EL (cell line): ENCODE measurements at regions not wholly inside any gene's neighbourhood (a gene's known extent, or its start where the extent isn't known, plus 50 kb on each side); places are given as distances from the start of the nearest gene placed in this dataset.
"Not testable (repeated sequence)": the region's sequence is repeated elsewhere in the genome, so short reads cannot be mapped to it uniquely, and the experiment has no call there.

Experiments used
- DNase-seq: peaks from one replicate; pipeline ENCODE4 v3.0.0-alpha.2; 2016

DNA sequence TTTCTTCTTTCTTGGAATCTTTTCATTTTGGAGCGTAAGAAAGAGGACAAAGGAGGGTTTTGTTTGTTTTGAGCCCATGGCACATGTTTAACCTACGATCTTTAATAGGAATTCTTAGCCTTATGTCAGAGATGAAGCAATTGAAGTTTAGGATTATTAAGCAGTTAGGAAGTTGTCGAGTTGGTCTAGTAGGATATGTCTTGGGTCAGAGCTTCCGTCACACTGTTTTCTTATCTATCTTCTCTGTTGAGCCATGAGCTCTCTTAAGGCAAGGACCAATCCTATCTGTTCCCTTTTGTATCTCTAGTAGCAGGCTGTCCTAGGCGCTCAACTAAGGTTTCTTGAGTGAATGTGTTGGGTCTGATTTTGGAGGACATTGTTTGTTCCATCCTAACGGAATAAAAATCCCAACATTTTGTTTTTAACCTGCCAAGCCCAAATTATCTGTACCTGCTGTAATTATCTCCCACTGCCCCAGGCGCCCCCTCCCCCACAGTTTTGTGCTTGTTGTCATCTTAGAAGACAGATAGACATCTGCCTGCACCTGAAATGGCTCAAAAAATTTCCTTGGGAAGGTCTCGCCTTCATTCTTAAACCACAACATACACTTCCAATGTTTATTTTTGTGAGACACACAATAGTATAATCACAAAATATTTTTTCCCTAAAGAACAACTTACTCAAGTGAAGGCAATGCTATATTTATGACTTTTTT is 95.3 kb upstream of the GADD45A start:
- DNase-seq = no peak

DNA sequence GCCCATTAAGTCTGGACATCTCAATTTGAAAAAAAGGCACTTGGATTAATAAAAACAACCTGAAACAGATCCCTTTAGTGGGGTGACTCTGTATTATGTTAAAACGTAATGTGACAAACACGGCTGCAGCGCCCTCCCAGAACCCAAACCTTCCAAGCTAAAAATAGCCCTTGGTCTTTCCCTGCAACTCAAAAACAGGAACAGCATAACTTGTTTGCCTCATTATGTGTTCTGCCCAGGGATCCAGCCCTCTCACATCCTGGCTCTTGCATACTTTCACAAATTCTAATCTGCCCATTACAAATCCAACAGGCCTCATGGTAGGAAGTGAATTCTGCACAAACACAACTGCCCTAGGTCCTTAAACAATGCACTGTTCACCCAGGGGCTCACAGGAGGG is 94.7 kb upstream of the GADD45A start:
- no peak for DNase-seq

DNA sequence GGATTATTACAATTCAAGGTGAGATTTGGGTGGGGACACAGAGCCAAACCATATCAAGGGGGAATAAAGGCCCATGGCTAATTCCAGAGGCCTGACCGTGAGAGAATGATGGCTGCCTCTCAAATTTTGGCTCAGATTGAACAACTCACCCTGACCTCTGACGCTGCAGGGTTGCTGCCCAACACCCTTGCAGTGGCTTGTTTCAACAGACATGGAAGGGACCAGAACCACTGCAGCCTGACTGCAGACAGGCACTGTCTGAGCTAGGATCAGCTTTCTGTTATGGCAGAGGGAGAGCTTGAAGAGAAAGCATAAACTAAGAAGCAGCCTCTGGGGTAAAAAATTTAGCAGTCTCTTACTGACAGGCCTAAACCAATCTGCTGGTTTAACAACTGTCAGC is 90.2 kb upstream of the GADD45A start:
- DNase-seq = no peak

DNA sequence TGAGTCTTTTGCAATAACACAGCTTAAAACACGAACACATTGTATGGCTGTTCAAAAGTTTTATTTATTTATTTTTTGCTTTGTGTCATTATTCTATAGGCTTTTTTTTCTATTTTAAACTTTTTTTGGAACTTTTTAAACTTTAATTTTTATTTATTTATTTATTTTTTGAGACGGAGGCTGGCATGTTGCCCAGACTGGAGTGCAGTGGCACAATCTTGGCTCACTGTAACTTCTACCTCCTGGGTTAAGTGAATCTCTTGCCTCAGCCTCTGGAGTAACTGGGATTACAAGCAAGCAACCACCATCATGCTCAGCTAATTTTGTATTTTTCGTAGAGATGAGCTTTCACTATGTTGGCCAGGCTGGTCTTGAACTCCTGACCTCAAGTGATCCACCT is 88.3 kb upstream of the GADD45A start:
- no peak for DNase-seq

DNA sequence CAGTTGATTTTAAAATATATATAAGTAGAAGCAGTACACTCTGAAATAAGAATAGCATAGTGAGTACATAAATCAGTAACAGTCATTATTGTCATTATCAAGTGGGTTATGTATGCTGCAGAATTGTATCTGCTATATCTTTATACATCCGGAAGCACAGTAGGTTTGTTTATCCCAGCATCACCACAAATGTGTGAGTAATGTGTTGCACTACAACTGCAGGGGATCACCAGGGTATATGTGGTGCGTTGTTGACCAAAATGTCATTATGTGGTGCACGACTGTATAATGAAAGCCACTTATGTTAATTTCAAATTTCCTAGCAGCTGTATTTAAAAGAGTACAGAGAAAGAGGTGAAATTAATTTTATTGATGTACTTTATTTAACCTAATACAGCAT is 87.7 kb upstream of the GADD45A start:
- DNase-seq = no peak

DNA sequence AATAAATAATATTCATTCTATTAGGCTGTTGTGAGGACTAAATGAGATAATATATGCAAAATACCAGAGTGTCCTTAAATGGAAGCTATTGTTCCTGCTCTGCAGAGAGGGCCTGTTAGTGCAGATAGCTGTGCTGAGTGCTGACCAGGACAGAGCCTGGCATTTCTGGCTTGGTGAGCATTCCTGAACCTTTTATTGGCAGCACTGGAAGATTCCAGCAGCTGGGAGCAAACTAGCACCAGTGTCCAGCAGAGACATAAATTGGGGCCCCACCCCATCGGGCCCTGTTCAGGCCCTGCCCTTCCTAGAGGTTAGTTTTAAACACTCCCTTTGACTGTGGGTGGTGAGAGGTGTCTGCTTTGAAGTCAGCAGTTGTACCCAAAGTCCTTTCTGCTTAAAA is 85.9 kb upstream of the GADD45A start:
- DNase-seq = no peak

DNA sequence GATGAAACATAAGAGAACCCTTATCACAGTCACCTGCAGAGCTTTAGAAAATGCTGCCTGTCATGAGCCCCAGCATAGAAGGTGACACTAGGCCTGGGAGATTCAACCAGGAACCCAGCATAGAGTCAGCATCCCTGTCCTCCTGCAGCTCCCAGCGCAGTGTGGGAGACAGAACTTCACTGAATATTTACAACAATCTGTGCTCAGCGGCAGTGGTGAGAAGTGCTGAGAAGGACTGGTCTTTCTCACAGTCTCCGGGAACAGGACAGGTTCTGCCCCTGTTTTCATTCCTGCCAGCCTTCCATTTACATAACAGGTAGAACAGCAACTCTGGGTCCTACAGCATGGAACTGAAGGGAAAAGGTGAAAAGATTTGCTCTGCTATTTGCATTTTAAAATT is 83.5 kb upstream of the GADD45A start:
- DNase-seq = no peak

DNA sequence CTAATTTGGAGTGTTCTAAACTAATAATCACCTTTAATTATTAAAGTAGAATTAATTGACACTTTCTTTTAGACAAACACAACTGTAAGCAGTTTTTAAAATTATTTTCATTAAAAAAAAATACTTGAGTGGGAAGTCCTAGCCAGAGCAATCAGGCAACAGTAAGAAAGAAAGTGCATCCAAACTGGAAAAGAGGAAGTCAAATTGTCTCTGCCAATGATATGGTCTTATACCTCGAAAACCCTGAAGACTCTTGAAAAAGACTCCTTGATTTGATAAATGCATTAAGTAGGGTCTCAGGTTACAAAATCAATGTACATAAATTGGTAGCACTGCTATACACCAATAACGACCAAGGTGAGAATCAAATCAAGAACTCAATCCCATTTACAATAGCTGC is 83.0 kb upstream of the GADD45A start:
- DNase-seq = no peak

DNA sequence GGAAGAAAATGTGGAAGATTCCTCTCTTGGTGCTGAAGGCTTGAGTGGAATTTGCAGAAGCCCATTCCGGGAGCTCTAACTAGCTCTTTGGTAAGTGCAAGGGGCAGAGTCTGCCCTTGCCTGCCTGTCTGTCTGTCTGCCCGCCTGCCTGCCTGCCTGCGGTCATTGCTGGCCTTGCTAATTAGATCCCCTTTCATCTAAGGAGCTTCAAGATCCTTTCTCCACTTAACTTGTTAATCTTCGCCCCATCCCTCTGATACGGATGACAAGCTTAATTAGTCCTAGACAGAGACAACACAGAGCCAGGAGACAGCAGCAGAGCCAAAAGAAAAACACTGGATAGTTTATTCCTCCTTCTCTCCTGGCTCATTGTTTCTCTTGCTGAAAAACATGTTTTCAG is 80.2 kb upstream of the GADD45A start:
- no peak for DNase-seq

DNA sequence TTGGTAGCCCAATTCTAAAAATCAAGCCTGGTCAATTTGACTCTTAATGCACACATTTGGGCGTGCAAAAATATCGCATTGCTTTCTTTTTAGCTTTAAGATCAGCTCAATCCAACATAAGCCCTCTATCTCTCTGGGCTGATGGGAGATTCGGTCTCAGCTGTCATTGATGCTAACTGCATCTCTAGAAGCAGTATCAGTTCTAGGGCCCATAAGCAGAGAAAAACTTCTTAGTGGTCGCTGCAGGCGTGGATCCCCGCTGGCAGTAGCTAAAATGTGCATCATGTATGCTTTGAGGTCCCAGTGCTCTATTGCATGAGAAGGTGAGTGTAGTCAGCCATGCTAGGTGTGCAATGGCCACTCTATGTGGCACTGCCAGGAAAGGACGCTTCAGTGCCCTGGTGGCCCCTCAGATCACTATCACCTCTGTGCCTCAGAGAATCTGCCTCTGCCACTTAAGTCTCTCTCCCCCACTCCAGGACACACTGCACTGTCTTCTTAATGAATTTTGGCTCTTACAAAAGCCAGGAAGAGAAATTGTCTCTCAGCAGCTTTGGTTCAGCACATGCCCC is 79.7 kb upstream of the GADD45A start:
- DNase-seq = no peak

DNA sequence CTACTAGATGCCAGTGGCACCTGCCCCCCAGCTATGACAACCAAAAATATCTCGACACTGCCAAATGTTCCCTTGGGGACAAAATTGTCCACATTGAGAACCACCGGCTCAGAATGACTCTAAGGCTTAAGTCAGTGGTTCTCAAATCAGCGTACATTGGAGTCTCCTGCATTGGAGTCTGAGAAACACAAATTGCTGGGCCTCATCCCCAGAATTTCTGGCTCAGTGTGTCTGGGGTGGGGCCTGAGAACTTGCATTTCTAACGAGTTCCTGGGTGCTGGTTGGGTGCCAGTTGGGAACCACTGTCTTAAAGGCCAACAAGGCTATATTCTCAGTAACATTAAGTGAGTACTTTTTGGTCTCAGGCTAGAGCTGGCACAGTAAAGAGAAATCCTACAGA is 77.7 kb upstream of the GADD45A start:
- DNase-seq = no peak

DNA sequence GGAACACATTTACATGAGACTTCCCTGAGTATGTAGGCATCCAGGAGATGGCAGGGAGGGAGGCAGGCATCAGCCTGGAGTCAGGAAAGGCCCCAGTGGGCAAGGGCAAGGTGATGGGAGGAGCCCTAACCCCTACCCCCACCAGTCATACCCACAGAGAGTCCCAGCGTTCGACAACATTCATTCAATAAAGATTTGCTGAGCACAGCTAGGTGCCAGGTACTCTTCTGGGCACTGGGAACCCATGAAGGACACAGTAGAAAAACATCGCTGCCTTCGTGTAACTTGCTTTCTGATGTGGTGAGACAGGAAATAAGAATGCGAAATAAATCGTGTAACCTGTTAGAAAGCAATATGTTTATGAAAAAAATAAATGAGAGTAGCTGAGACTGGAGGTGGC is 77.3 kb upstream of the GADD45A start:
- DNase-seq = no peak

DNA sequence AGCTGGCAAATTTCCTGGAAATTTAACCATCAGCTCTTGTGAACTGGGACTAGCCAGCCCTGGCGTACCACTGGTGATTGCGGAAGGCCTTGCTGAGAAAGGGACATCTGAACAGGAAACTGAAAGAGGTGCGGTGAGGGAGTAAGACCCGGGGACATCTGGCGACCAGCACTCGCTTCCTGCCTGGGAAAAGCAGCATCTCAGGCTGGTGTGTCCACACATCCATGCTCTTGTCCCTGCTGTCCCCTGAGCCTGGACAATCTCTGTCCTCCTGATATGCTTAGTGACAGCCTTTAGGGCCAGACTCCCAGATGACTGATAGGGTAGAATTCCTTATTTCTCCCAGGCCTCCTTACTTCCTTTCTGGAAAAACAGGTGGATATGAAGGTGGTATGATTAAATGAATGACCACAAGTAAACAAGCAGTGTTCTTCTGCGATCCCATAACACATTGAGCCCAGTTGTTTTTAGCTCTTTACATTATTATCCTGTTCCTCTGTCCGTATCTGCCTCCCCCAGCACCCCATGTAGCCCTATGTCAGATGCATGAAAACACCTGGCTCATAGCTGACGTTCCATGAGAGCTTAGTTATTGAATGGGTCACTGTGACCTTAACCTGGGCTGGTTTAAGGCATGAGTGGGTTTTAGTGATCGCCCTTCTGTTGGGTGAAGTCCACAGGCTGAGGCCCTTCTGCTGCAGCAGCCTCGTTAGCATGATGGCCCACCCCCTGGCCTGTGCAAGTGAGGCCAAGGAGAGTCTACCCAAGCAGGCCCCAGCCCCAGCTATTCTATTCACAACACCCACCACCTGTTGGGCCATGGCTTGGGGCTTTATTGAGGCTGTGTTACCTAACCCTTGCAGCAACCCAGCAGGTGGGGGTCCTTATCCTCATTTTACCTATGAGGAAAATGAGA is 76.1 kb upstream of the GADD45A start:
- DNase-seq = no peak

DNA sequence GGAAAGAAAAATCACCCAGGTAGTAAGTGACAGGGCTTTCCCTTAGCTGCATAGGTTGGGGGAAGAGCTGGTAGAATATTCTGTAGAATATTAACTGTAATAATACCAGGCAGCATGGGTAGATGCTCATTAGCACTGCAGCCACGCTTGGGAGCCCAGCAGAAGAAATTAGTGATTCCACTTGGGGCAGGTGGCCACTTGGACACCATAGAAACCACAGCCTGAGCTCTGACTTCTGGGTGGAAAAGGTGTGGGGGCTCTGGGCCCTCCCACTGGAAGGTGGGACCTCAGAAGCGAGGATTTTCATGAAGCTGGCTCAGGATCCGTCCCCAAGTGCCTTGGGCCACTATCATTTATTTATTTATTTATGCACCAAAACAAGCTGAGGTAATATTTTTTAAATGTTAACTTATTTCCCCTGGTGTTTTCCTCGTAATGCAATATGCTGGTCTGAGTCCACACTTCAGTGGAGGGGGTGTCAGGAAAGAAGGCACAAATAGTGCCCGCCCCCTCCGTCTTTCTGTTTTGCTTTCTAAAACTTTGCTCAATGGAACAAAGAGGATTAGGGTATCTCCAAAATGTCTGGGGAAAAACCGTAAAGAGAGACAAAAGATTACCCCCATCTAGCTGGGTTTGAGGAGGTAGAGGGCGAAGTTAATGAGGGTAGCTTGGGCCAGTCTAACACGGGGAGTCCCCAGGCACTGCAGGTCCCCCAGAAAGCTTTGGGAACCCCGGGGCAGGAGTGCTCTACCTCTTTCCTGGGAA is 75.2 kb upstream of the GADD45A start:
- DNase-seq = no peak

DNA sequence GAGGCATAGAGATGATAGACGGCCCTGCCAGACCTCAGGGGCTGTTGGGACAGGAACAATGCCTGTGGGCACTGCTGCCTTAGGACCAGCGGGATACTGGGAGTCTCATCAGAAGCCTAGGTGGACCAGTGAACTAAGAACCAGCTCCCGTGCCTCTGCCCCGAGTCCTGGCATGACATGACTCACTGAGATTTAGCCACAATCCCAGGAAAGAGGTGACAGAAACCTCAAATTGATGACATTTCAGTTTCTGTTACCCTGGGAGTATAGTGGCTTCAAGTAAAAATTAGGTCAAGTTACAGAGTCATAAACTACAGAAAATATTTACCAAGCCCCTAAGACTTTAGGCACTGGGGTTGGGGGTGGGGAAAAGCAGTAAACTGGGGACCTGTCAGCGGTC is 74.6 kb upstream of the GADD45A start:
- DNase-seq = no peak

DNA sequence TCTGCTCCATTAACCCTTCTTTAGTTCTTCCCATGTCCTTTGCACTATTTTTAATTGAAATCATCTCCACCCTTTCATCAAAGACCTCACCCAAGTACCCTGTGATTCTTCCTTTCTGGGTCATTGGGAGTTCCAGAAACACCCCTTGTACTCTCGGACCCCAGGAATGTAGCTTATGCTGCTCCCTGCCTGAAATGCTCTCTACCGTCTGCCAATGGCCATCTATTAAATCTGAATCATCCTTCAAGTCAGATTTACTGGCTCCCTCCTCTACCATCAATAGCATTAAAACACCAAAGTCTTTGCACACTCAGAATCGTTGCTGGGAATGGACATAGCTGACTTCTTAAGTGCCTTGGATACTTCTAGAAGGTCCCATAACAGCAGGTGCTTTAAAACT is 73.2 kb upstream of the GADD45A start:
- DNase-seq = peak; percentile 36

DNA sequence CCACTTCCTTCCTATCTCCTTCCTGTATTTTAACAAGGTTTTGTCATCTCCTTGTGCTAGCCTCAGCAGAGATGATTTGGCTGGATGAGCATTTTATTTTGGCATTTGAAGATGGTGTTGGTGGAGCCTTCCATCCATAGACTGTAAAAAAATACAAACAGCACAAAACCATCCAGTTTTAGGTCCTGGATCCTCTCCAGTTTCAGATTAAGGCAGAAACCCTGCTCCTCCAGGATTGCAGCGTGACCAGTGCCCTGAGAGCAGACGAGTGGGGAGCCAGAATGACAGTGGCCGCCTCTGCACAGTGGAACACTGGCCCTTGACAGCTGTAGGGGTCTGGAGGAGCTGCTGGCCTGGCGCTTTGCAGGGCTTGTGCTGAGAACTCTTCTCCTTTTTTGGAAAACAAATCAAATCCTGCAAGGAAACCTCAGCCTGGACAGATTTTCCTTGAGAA is 72.2 kb upstream of the GADD45A start:
- no peak for DNase-seq

DNA sequence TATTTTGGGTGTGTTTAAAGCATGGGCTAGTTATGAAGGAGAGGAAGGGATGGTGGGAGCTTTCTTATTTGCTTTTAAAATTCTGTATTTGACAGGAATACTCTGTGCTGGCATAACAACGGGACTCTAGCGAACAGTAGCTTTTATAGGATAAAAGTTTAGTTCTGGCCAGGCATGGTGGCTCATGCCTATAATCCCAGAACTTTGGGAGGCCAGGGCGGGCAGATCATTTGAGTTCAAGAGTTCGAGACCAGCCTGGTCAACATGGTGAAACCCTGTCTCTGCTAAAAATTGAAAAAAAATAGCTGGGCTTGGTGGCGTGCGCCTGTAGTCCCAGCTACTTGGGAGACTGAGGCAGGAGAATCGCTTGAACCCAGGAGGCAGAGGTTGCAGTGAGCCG is 71.5 kb upstream of the GADD45A start:
- DNase-seq = not testable (repeated sequence)

DNA sequence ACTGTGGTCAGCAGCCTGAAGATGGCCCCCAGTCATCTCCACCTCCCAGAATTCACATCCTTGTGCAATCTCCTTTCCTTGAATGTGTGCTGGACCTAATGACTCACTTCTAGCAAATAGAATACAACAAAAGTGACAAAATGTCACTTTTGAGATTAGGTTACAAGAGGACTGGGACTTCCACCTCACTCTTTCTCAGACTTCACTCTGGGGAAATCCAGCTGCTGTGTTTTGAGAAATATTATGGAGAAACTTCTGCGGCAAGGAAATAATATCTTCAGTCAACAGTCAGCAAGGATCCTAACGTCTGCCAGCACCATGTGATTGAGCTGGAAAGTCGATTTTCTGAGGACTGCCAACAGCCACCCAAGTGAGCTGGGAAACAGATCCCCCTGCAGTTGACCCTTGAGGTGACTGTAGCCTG is 70.5 kb upstream of the GADD45A start:
- peak; percentile 59 for DNase-seq

DNA sequence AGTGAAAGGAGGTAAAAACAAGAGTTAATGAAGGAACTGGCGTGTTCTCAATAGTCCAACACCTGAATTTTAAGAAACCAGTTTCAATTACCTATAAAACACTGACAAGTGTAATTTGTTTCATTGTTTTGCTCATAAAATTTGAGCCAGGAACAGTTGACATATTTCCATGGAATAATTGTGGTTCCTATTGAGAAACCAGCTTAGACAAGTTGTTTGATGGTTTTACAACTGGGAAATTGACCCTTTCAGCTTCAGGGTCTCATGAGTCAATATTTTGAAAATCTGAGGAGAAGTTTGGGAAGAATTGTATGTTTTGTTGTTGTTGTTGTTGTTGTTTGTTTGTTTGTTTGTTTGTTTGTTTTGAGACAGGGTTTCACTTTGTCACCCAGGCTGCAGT is 69.1 kb upstream of the GADD45A start:
- DNase-seq = no peak

DNA sequence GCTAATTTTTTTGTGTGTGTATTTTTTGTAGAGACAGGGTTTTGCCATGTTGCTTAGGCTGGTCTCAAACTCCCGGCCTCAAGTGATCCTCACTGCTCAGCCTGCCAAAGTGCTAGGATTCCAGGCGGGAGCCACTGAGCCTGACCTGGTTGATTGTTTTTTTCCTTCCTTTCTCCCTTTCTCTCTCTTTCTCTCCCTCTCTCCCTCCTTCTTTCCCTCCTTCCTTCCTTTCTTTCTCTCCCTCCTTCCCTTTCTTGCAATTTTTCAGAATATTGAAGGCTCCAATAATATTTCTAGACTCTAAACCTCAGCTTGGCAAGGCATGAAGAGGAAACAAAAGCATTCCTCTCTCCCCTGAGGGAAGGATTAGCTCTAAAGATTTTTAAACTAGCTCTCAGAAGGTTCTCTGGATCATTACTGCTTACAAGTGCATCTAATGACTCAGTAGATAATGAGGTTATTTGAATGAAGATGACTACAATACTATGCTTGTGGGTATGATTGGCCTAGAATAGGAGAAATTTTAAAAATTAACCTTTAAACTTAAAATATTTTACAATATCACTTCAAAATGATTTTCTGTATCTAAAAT is 68.5 kb upstream of the GADD45A start:
- DNase-seq = peak; percentile 22

DNA sequence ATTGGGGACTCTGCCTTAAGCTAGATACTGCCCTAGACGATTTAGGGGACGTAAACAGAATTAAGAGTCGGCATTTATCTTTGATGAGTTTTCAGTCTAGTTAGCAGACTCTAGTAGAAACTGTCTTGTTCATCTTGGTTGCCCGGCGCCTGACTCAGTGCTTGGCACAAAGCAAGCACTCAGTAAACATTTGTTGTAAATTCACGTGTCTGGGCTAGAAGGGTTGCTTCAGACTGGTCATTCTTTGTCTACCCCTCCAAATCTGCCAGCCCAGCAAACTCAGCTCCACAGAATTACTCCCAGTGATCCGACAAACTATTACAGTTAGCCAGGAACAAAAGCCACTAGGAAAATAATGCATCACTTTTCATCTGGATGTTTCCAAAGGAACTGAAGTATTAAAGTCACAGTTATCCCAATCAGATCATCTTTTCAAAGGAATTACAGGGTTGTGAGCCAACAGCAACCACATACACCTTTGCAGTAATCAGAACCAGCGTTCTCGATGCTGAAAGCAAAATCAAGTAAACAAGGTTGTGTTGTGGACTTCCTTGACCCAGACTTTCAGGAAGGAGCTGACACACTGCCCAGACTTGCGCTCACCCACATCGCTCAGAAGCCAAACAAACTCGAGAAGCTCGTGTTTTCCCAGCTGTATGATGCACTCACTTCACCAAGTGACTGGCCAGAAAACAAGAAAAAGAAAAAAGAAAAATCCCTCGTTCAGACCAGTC is 66.5 kb upstream of the GADD45A start:
- DNase-seq = peak; percentile 75
